Activated T-cell treated with anti-CD3 and anti-CD28 coated beads, Interleukin-2, amount 50 U/mL, for 1 hour (primary cell): ENCODE measurements at regions not wholly inside any gene's neighbourhood (a gene's known extent, or its start where the extent isn't known, plus 50 kb on each side); places are given as distances from the start of the nearest gene placed in this dataset.
A peak's percentile ranks its signal among the peaks of the same experiment; 100 is the strongest.

Experiments
- DNase-seq: peaks from one replicate; pipeline ENCODE4 v3.0.0-alpha.2; 2020

GRCh38 chr4:123455360-123455759, 58.8 kb downstream of the SPRY1 start:
- DNase-seq: no peak

- no peak for DNase-seq
Measured at GRCh38 chr4:123462007-123462406, 65.4 kb downstream of the SPRY1 start.

GRCh38 chr4:123463869-123464268, 67.3 kb downstream of the SPRY1 start:
- DNase-seq: no peak

DNA sequence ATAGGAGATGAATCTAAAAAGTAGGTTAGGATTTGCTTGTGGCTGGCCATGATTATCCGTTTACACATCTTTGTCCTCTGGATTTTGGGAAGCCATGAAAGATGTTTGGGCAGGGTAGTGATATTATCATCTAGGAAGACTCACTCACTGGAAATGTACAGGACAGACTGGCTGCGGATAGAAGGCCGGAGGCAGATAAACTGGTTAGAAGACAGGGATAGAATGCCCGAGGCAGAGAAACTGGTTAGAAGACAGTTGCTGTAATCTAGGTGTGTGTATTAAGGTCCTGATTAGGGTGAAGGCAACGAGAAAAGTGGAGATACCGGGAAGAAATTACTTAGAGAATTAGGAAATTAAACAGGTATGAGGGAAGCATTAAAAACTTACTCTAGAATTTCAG, 68.8 kb downstream of the SPRY1 start:
- no peak for DNase-seq

DNA sequence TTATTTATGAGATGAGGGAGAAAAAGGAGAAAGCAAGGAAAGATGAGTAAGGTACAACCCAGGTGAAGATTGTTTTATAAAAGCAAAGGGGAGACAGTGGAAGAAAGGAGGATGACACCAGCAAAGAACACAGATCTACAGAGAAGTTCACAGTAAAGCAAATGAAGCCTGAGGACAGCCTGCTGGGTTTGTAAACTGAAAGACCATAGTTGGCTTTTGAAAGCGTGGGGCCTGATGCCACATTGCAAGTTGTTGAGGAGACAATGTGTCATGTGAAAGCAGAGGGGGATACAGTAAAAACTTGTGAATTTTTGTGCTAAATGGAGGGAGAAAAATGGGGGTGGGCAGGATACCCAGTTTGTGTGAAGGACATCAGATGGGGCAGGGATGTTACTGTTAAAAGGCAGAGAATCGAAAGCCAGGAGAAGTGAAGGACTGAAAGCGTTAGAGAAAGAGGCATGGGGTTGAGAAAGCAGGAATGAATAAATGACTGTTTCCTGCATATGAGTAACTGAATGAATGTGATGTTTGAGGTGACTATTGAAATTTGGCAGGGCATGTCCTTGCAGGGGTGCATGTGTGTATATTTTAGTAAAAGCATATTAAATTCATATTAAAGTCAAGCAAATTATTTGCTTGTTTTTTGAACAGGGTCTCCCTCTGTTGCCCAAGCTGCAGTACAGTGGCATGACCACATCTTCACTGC, 69.6 kb downstream of the SPRY1 start:
- no peak for DNase-seq

DNA sequence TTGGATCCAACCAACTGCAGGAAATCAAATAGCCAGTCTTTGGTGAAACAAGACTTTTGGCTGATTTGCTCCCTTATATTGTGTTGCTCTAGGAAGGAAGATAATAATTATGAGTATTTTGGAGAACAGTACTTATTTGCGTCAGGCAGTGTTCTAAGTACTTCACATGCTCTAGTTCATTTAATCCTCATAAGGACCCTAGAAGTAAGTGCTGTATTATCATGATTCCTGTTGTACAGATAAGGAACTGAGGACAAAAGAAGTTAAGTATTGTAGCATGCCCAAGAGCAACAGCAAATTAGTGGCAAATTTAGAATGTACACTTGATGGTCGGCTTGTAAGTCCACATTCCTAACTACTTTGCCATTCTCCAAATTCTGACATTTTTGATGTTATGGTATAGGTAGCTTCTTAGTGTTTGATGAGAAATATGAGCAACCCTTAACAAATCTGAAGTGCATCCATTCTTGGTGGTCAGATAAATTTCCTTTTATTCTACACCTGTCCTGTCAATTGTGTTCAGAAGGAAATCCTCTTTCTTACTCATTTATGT, 72.0 kb downstream of the SPRY1 start:
- no peak for DNase-seq

- no peak for DNase-seq
Measured at GRCh38 chr4:123469245-123469644, 72.7 kb downstream of the SPRY1 start.

DNA sequence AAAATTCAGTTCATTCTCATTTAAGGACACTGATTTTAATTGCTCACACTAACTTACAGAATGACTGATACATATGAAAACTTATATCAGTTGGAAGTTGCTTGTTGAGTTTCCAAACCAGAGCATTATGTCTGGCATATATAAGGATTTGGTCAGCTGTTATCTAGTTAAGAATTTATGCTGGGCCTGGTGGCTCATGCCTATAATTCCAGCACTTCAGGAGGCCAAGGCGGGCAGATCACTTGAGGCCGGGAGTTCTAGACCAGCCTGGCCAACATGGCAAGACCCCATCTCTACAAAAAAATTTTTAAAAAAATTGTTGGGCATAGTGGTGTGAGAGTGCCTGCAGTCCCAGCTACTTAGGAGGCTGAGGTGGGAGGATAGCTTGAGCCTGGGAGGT, 73.1 kb downstream of the SPRY1 start:
- DNase-seq: no peak

DNA sequence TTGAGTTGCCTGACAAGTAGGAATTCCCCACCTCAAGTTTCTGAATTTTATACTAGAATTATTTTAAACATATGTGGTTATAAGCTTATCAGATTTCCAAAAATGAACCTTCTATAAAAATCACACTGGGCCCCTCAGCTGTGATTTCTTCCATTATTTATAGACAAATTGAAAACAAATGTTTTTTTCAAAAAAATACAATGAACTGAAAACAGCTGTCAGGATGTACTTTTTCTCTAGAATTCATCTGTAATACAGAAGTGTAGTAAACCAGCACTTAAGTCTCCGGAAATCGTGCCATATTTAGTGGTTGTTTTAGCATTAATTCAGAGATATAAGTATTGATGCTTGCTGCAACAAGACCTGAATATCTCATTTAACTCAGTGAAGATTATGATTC, 74.0 kb downstream of the SPRY1 start:
- DNase-seq: no peak

DNA sequence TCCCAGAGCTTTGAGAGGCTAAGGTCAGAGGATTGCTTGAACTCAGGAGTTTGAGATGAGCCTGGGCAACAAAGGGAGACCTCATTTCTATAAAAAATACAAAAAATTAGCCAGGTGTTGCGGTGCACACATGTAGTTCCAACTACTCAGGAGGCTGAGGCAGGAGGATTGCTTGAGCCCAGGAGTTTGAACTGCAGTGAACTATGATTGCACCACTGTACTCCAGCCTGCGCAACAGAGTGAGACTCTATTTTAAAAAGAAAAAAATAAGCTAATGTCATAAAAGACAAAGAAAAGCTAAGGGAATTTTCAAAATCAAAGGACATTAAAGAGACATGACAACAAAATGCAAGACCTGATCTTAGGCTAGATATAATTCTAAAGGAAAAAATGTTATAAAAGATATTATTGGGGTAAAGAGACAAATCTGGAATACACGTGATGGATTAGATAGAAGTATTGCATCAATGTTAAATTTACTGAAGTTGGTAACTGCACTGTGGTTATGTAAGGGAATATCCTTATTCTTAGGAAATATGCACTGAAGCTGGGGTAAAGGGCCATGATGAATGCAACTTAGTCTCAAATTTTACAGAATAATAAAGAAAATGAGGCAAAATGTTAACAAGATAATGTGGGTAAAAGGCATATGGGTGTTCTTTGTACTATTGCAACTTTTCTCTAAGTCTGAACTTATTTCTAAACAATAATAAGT, 75.2 kb downstream of the SPRY1 start:
- DNase-seq: no peak

- no peak for DNase-seq
Measured at GRCh38 chr4:123474817-123475216, 78.2 kb downstream of the SPRY1 start.

DNA sequence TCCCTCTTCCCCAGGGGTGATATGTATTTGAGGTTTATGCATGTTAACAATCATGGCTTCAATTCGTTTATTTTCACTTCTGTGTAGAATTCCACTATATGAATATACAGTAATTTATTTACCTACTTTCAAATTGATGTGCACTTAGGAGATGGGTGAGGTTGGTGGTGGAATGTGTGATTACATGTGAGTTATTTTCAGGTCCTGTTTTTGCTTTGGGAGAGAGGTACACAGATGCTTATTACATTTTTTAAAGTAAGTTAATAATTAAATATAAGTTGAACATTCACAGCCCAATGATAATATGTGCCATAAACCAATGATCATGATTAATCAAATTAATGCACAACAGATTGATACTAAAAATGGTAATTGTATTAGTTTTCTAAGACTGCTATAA, 79.5 kb downstream of the SPRY1 start:
- no peak for DNase-seq

DNA sequence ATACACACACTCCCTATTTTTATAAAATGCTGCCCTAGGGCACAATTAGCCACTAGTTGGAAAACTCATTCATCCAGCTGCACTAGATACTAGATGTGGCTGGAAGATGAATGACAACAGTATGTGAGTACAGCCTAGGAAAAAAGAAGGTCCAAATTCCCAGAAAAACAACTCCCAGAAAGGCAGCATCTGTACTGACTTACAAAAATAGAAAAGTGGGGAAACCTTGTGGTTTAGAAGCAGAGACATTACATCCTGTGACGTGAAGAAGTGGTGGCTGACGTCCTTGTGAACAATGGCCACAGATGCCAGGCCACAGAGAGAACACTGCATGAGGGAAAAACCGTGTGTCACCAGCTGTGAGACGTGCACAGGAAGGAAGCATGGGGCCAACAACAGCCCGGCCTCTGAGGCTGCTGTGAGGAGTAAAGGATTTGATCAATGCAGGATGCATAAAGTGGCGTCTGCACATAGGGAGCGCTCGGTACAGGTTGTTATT, 81.2 kb downstream of the SPRY1 start:
- peak; percentile 34 for DNase-seq

- DNase-seq: no peak
Measured at GRCh38 chr4:123478859-123479345, 82.3 kb downstream of the SPRY1 start.

- no peak for DNase-seq
Measured at GRCh38 chr4:123479944-123480343, 83.3 kb downstream of the SPRY1 start.

- no peak for DNase-seq
Measured at GRCh38 chr4:123480706-123481418, 84.3 kb downstream of the SPRY1 start.

- no peak for DNase-seq
Measured at GRCh38 chr4:123481717-123482116, 85.1 kb downstream of the SPRY1 start.

GRCh38 chr4:123484291-123484926, 87.8 kb downstream of the SPRY1 start:
- no peak for DNase-seq

GRCh38 chr4:123485601-123486000, 89.0 kb downstream of the SPRY1 start:
- no peak for DNase-seq

DNA sequence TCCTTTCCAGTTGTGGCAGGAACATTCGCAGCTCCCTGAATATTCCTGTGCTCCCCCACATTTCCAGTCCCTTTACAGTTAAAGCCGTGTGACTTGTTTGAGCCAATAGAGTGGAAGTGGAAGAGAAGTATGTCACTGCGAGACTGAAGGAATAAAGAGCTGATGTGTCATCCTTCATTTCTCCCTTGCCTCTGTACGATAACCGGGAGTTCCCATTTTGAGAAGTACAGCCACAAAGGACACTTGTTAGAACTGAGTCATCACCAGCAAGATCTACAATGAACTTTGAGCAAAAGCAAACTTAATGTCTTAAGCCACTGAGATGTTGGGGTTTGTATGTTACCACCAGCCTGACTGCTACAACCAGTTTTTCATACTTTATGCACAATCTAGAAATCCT, 92.3 kb downstream of the SPRY1 start:
- DNase-seq: no peak

- no peak for DNase-seq
Measured at GRCh38 chr4:123495530-123495929, 98.9 kb downstream of the SPRY1 start.

- DNase-seq: no peak
Measured at GRCh38 chr4:123496421-123496820, 99.8 kb downstream of the SPRY1 start.

DNA sequence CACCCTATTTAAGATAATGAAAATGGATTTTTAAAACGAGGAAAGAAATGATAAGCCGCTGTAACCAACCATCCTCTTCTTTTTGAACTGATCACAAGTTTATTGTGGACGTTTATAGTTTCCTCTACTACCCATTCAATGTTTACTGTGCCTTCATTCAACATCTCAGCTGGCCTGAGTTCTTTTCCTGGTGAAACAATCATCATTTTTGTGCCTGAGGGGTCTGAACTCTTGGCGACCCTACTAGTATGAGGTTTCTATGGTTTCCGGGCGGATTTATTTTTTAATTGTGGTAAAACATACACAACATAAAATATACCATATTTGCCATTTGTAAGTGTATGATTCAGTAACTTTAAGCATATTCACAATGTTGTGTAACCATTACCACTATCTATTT, 100.7 kb downstream of the SPRY1 start:
- no peak for DNase-seq
